ENCODE measurements at regions not wholly inside any gene's neighbourhood (a gene's known extent, or its start where the extent isn't known, plus 50 kb on each side); places are given as distances from the start of the nearest gene placed in this dataset.

DNA sequence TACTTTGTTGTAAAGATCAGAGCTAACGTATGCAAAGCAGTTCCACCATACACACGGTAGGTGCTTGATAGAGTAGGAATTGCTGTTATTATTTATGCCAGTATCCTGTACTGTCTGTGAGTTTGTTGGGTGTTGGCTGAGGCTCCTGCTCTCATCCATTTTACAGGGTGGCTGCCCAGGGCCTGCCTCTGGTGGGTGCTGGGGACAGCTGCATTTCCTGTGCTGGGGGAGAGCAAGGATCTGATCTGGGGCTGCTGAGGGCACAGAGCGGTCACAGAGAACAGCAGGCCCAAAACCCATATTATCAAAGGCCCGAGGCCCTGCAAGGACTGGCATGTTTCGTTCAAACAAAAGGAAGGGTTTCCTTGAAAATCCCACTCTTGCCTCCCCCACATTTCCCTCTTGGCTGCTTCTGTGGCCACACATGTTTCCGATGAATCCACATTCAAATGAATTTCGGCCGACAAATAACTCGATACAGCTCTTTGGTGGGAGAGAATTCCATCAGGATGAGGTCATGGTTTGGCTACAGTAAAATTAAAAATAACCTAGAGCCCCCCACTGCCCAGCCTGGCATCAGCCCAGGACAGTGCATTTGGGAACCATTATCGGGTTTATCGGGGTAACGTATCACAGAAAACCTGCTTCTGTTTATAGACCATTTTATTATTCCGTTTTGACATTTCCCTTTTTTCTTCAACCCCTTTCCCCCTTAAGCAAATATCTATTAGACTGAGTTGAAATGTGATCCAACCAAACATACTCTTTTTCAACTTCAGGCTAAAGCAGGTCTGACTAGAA is 143.4 kb downstream of the CYRIA start:
- TF ChIP-seq YY1 (IDR thresholded peaks at IDR 0.05) (no peak), RAD21 (IDR thresholded peaks at IDR 0.05) (no peak), EGR1 (IDR thresholded peaks at IDR 0.05; ENCODE audit: low read depth in 2 of 2) (no peak), RXRA (IDR thresholded peaks at IDR 0.05) (no peak), SP1 (IDR thresholded peaks at IDR 0.05) (no peak)
- TF ChIP-seq, protein P1, sequence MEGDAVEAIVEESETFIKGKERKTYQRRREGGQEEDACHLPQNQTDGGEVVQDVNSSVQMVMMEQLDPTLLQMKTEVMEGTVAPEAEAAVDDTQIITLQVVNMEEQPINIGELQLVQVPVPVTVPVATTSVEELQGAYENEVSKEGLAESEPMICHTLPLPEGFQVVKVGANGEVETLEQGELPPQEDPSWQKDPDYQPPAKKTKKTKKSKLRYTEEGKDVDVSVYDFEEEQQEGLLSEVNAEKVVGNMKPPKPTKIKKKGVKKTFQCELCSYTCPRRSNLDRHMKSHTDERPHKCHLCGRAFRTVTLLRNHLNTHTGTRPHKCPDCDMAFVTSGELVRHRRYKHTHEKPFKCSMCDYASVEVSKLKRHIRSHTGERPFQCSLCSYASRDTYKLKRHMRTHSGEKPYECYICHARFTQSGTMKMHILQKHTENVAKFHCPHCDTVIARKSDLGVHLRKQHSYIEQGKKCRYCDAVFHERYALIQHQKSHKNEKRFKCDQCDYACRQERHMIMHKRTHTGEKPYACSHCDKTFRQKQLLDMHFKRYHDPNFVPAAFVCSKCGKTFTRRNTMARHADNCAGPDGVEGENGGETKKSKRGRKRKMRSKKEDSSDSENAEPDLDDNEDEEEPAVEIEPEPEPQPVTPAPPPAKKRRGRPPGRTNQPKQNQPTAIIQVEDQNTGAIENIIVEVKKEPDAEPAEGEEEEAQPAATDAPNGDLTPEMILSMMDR (IDR thresholded peaks at IDR 0.05; ENCODE audit: low read depth, low read length, missing input control), result no peak
- no peak for DNase-seq (ENCODE audit: low spot score)
- no peaks in the 10 kb centered on the region for H3K36me3 ChIP-seq (ENCODE audit: control insufficient read depth in 4 of 4, insufficient read depth in 3 of 4, low read depth in 1 of 4, low read length in 3 of 4)
- WGBS, result 84% methylated on average over 13 of the region's 13 CpGs
- H3K27ac ChIP-seq (ENCODE audit: low read depth in 1 of 2, low read length in 2 of 2), result no peak overlapping the region
- no peak overlapping the region for H3K4me3 ChIP-seq (ENCODE audit: low read depth in 1 of 3, low read length in 3 of 3)
- H3K4me1 ChIP-seq (ENCODE audit: control insufficient read depth in 4 of 4, insufficient read depth in 4 of 4, low read length in 3 of 4), result no peaks in the 10 kb centered on the region
- H3K9ac ChIP-seq (ENCODE audit: low read depth in 1 of 2, low read length in 2 of 2), result no peak overlapping the region
- no peaks in the 10 kb centered on the region for H3K9me3 ChIP-seq (ENCODE audit: control insufficient read depth in 4 of 4, low read length in 3 of 4)
- no peaks in the 10 kb centered on the region for H3K27me3 ChIP-seq (ENCODE audit: control insufficient read depth in 4 of 4, insufficient read depth in 4 of 4, low read length in 3 of 4)

DNA sequence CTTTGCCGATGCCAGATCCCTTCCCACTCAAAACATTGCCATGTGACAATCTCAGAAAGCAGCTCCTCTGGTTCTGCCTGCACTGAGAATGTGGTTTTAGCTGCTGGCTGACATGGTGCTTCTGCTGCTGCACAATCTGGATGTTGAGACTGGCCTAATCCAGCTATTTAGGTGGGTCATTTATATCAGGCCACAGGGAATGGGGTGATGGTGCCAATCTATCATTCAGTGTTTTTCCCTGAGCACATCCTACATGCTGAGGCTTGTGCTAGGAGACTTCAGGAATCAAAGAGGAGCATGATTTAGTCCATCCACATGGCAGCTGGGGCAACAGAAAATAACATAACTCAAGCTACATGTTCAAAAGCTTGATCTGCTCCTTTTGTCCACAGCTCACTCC is 144.7 kb downstream of the CYRIA start:
- H3K27ac ChIP-seq (ENCODE audit: low read depth in 1 of 2, low read length in 2 of 2), result no peak overlapping the region
- no peak overlapping the region for H3K4me3 ChIP-seq (ENCODE audit: low read depth in 1 of 3, low read length in 3 of 3)
- 48% methylated on average over 1 of the region's 1 CpG for WGBS
- H3K27me3 ChIP-seq (ENCODE audit: control insufficient read depth in 4 of 4, insufficient read depth in 4 of 4, low read length in 3 of 4), result no peaks in the 10 kb centered on the region
- H3K9me3 ChIP-seq (ENCODE audit: control insufficient read depth in 4 of 4, low read length in 3 of 4), result no peaks in the 10 kb centered on the region
- TF ChIP-seq FOXA1 (IDR thresholded peaks at IDR 0.05) (no peak), RAD21 (IDR thresholded peaks at IDR 0.05) (no peak), HNF4G (IDR thresholded peaks at IDR 0.05) (no peak), HNF4A (conservative IDR thresholded peaks at IDR 0.05) (no peak), JUND (IDR thresholded peaks at IDR 0.05) (no peak), NR2F2 (IDR thresholded peaks at IDR 0.05) (no peak), FOXA2 (IDR thresholded peaks at IDR 0.05) (no peak), GABPA (IDR thresholded peaks at IDR 0.05 in 1 of 2, conservative IDR thresholded peaks at IDR 0.05 in 1 of 2) (no peak), YY1 (IDR thresholded peaks at IDR 0.05) (no peak), TAF1 (conservative IDR thresholded peaks at IDR 0.05) (no peak), EGR1 (IDR thresholded peaks at IDR 0.05; ENCODE audit: low read depth in 2 of 2) (no peak), SP1 (IDR thresholded peaks at IDR 0.05) (no peak), RXRA (IDR thresholded peaks at IDR 0.05) (no peak)
- TF ChIP-seq, protein P2, sequence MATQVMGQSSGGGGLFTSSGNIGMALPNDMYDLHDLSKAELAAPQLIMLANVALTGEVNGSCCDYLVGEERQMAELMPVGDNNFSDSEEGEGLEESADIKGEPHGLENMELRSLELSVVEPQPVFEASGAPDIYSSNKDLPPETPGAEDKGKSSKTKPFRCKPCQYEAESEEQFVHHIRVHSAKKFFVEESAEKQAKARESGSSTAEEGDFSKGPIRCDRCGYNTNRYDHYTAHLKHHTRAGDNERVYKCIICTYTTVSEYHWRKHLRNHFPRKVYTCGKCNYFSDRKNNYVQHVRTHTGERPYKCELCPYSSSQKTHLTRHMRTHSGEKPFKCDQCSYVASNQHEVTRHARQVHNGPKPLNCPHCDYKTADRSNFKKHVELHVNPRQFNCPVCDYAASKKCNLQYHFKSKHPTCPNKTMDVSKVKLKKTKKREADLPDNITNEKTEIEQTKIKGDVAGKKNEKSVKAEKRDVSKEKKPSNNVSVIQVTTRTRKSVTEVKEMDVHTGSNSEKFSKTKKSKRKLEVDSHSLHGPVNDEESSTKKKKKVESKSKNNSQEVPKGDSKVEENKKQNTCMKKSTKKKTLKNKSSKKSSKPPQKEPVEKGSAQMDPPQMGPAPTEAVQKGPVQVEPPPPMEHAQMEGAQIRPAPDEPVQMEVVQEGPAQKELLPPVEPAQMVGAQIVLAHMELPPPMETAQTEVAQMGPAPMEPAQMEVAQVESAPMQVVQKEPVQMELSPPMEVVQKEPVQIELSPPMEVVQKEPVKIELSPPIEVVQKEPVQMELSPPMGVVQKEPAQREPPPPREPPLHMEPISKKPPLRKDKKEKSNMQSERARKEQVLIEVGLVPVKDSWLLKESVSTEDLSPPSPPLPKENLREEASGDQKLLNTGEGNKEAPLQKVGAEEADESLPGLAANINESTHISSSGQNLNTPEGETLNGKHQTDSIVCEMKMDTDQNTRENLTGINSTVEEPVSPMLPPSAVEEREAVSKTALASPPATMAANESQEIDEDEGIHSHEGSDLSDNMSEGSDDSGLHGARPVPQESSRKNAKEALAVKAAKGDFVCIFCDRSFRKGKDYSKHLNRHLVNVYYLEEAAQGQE (IDR thresholded peaks at IDR 0.05), result no peak
- TF ChIP-seq, protein P3, sequence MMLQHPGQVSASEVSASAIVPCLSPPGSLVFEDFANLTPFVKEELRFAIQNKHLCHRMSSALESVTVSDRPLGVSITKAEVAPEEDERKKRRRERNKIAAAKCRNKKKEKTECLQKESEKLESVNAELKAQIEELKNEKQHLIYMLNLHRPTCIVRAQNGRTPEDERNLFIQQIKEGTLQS (IDR thresholded peaks at IDR 0.05), result no peak
- TF ChIP-seq, protein P4, sequence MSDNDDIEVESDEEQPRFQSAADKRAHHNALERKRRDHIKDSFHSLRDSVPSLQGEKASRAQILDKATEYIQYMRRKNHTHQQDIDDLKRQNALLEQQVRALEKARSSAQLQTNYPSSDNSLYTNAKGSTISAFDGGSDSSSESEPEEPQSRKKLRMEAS (IDR thresholded peaks at IDR 0.05), result no peak
- TF ChIP-seq, protein P1 (IDR thresholded peaks at IDR 0.05; ENCODE audit: low read depth, low read length, missing input control), result no peak
- no peak overlapping the region for H3K9ac ChIP-seq (ENCODE audit: low read depth in 1 of 2, low read length in 2 of 2)
- no peak for DNase-seq (ENCODE audit: low spot score)
- no peaks in the 10 kb centered on the region for H3K36me3 ChIP-seq (ENCODE audit: control insufficient read depth in 4 of 4, insufficient read depth in 3 of 4, low read depth in 1 of 4, low read length in 3 of 4)
- no peaks in the 10 kb centered on the region for H3K4me1 ChIP-seq (ENCODE audit: control insufficient read depth in 4 of 4, insufficient read depth in 4 of 4, low read length in 3 of 4)
